ENCODE measurements at regions not wholly inside any gene's neighbourhood (a gene's known extent, or its start where the extent isn't known, plus 50 kb on each side); places are given as distances from the start of the nearest gene placed in this dataset.

- H3K27ac Mint-ChIP-seq = no peak overlapping the region
- H3K27ac ChIP-seq (ENCODE audit: low read depth, low read length) = no peak overlapping the region
- DNase-seq (no peak), ATAC-seq (no peak)
- peaks cover 0 to 12% (median 0%) of the 10 kb centered on the region in 11 donors for H3K9me3 Mint-ChIP-seq
- H3K36me3 ChIP-seq (ENCODE audit: control insufficient read depth in 2 of 3, insufficient read depth in 3 of 3, low read length in 3 of 3) = no peaks in the 10 kb centered on the region
- no peak overlapping the region for H3K4me3 Mint-ChIP-seq
- H3K4me3 ChIP-seq (ENCODE audit: low read length) = no peak overlapping the region
- no peaks in the 10 kb centered on the region for H3K4me1 Mint-ChIP-seq
- H3K36me3 Mint-ChIP-seq = no peaks in the 10 kb centered on the region
- peaks cover 0 to 4% (median 0%) of the 10 kb centered on the region in 5 donors for H3K27me3 Mint-ChIP-seq
- no peaks in the 10 kb centered on the region for H3K4me1 ChIP-seq (ENCODE audit: control insufficient read depth in 2 of 2, insufficient read depth in 2 of 2, low read length in 2 of 2)
- no peaks in the 10 kb centered on the region for H3K27me3 ChIP-seq (ENCODE audit: control insufficient read depth in 2 of 2, insufficient read depth in 2 of 2, low read length in 2 of 2)
- ChIA-PET POLR2A (no interaction called here), CTCF (no interaction called here)
- no peaks in the 10 kb centered on the region for H3K9me3 ChIP-seq (ENCODE audit: control insufficient read depth in 2 of 3, low read length in 3 of 3)
- intact Hi-C loops (cut with micrococcal nuclease) = no loop called here
Observed at GRCh38 chr1:73782901-73783300, 415.1 kb downstream of the LRRIQ3 start.

GRCh38 chr1:73781251-73781650 is 416.7 kb downstream of the LRRIQ3 start:
- H3K27ac Mint-ChIP-seq = no peak overlapping the region
- no peaks in the 10 kb centered on the region for H3K9me3 ChIP-seq (ENCODE audit: control insufficient read depth in 2 of 3, low read length in 3 of 3)
- CTCF ChIA-PET = no interaction called here
- no peaks in the 10 kb centered on the region for H3K4me1 Mint-ChIP-seq
- H3K36me3 ChIP-seq (ENCODE audit: control insufficient read depth in 2 of 3, insufficient read depth in 3 of 3, low read length in 3 of 3) = no peaks in the 10 kb centered on the region
- ATAC-seq (no peak), DNase-seq (no peak)
- no peak overlapping the region for H3K4me3 Mint-ChIP-seq
- H3K9me3 Mint-ChIP-seq = peaks cover 0 to 14% (median 0%) of the 10 kb centered on the region in 11 donors
- H3K27me3 Mint-ChIP-seq = peaks cover 0 to 4% (median 0%) of the 10 kb centered on the region in 5 donors
- H3K27me3 ChIP-seq (ENCODE audit: control insufficient read depth in 2 of 2, insufficient read depth in 2 of 2, low read length in 2 of 2) = no peaks in the 10 kb centered on the region
- POLR2A ChIA-PET = no interaction called here
- no peak overlapping the region for H3K4me3 ChIP-seq (ENCODE audit: low read length)
- no peaks in the 10 kb centered on the region for H3K4me1 ChIP-seq (ENCODE audit: control insufficient read depth in 2 of 2, insufficient read depth in 2 of 2, low read length in 2 of 2)
- intact Hi-C loops (cut with micrococcal nuclease) = no loop called here
- no peaks in the 10 kb centered on the region for H3K36me3 Mint-ChIP-seq
- no peak overlapping the region for H3K27ac ChIP-seq (ENCODE audit: low read depth, low read length)

- no peak overlapping the region for H3K4me3 Mint-ChIP-seq
- Histone ChIP-seq H3K9me3 (ENCODE audit: control insufficient read depth in 2 of 3, low read length in 3 of 3) (no peaks in the 10 kb centered on the region), H3K27me3 (ENCODE audit: control insufficient read depth in 2 of 2, insufficient read depth in 2 of 2, low read length in 2 of 2) (no peaks in the 10 kb centered on the region), H3K4me1 (ENCODE audit: control insufficient read depth in 2 of 2, insufficient read depth in 2 of 2, low read length in 2 of 2) (no peaks in the 10 kb centered on the region), H3K27ac (ENCODE audit: low read depth, low read length) (no peak overlapping the region), H3K36me3 (ENCODE audit: control insufficient read depth in 2 of 3, insufficient read depth in 3 of 3, low read length in 3 of 3) (no peaks in the 10 kb centered on the region), H3K4me3 (ENCODE audit: low read length) (no peak overlapping the region)
- ATAC-seq (no peak), DNase-seq (no peak)
- H3K27ac Mint-ChIP-seq = no peak overlapping the region
- H3K4me1 Mint-ChIP-seq = no peaks in the 10 kb centered on the region
- POLR2A ChIA-PET = no interaction called here
- H3K36me3 Mint-ChIP-seq = no peaks in the 10 kb centered on the region
- intact Hi-C loops (cut with micrococcal nuclease) = no loop called here
- CTCF ChIA-PET = no interaction called here
- peaks cover 0 to 17% (median 0%) of the 10 kb centered on the region in 11 donors for H3K9me3 Mint-ChIP-seq
- H3K27me3 Mint-ChIP-seq = no peaks in the 10 kb centered on the region
Observed at GRCh38 chr1:73778471-73778870, 419.5 kb downstream of the LRRIQ3 start.

- Mint-ChIP-seq H3K4me3 (no peak overlapping the region), H3K27ac (no peak overlapping the region), H3K36me3 (no peaks in the 10 kb centered on the region), H3K4me1 (no peaks in the 10 kb centered on the region), H3K27me3 (no peaks in the 10 kb centered on the region), H3K9me3 (peaks cover 0 to 12% (median 0%) of the 10 kb centered on the region in 11 donors)
- ChIA-PET CTCF (no interaction called here), POLR2A (no interaction called here)
- Histone ChIP-seq H3K27ac (ENCODE audit: low read depth, low read length) (no peak overlapping the region), H3K4me1 (ENCODE audit: control insufficient read depth in 2 of 2, insufficient read depth in 2 of 2, low read length in 2 of 2) (no peaks in the 10 kb centered on the region), H3K36me3 (ENCODE audit: control insufficient read depth in 2 of 3, insufficient read depth in 3 of 3, low read length in 3 of 3) (no peaks in the 10 kb centered on the region), H3K9me3 (ENCODE audit: control insufficient read depth in 2 of 3, low read length in 3 of 3) (no peaks in the 10 kb centered on the region), H3K4me3 (ENCODE audit: low read length) (no peak overlapping the region), H3K27me3 (ENCODE audit: control insufficient read depth in 2 of 2, insufficient read depth in 2 of 2, low read length in 2 of 2) (no peaks in the 10 kb centered on the region)
- intact Hi-C loops (cut with micrococcal nuclease) = no loop called here
- ATAC-seq (no peak), DNase-seq (no peak)
Observed at GRCh38 chr1:73775896-73776295, 422.1 kb downstream of the LRRIQ3 start.

GRCh38 chr1:73772941-73773340 is 425.0 kb downstream of the LRRIQ3 start:
- H3K4me3 ChIP-seq (ENCODE audit: low read length) = no peak overlapping the region
- H3K36me3 ChIP-seq (ENCODE audit: control insufficient read depth in 2 of 3, insufficient read depth in 3 of 3, low read length in 3 of 3) = no peaks in the 10 kb centered on the region
- H3K4me1 Mint-ChIP-seq = no peaks in the 10 kb centered on the region
- ChIA-PET POLR2A (no interaction called here), CTCF (no interaction called here)
- H3K9me3 ChIP-seq (ENCODE audit: control insufficient read depth in 2 of 3, low read length in 3 of 3) = no peaks in the 10 kb centered on the region
- H3K27me3 Mint-ChIP-seq = no peaks in the 10 kb centered on the region
- DNase-seq (no peak), ATAC-seq (no peak)
- H3K27ac Mint-ChIP-seq = no peak overlapping the region
- H3K4me1 ChIP-seq (ENCODE audit: control insufficient read depth in 2 of 2, insufficient read depth in 2 of 2, low read length in 2 of 2) = no peaks in the 10 kb centered on the region
- peaks cover 0 to 14% (median 0%) of the 10 kb centered on the region in 11 donors for H3K9me3 Mint-ChIP-seq
- intact Hi-C loops (cut with micrococcal nuclease) = no loop called here
- no peak overlapping the region for H3K4me3 Mint-ChIP-seq
- H3K27ac ChIP-seq (ENCODE audit: low read depth, low read length) = no peak overlapping the region
- H3K36me3 Mint-ChIP-seq = no peaks in the 10 kb centered on the region
- H3K27me3 ChIP-seq (ENCODE audit: control insufficient read depth in 2 of 2, insufficient read depth in 2 of 2, low read length in 2 of 2) = no peaks in the 10 kb centered on the region

GRCh38 chr1:73771396-73771795 is 426.6 kb downstream of the LRRIQ3 start:
- no peak overlapping the region for H3K4me3 Mint-ChIP-seq
- no peaks in the 10 kb centered on the region for H3K27me3 Mint-ChIP-seq
- no peak overlapping the region for H3K27ac Mint-ChIP-seq
- no peaks in the 10 kb centered on the region for H3K27me3 ChIP-seq (ENCODE audit: control insufficient read depth in 2 of 2, insufficient read depth in 2 of 2, low read length in 2 of 2)
- ATAC-seq (no peak), DNase-seq (no peak)
- peaks cover 0 to 14% (median 0%) of the 10 kb centered on the region in 11 donors for H3K9me3 Mint-ChIP-seq
- POLR2A ChIA-PET = no interaction called here
- no peaks in the 10 kb centered on the region for H3K36me3 ChIP-seq (ENCODE audit: control insufficient read depth in 2 of 3, insufficient read depth in 3 of 3, low read length in 3 of 3)
- intact Hi-C loops (cut with micrococcal nuclease) = no loop called here
- no peak overlapping the region for H3K4me3 ChIP-seq (ENCODE audit: low read length)
- H3K4me1 ChIP-seq (ENCODE audit: control insufficient read depth in 2 of 2, insufficient read depth in 2 of 2, low read length in 2 of 2) = no peaks in the 10 kb centered on the region
- no peak overlapping the region for H3K27ac ChIP-seq (ENCODE audit: low read depth, low read length)
- H3K9me3 ChIP-seq (ENCODE audit: control insufficient read depth in 2 of 3, low read length in 3 of 3) = no peaks in the 10 kb centered on the region
- H3K36me3 Mint-ChIP-seq = no peaks in the 10 kb centered on the region
- H3K4me1 Mint-ChIP-seq = no peaks in the 10 kb centered on the region
- CTCF ChIA-PET = no interaction called here

GRCh38 chr1:73770109-73770905 is 427.7 kb downstream of the LRRIQ3 start:
- no peaks in the 10 kb centered on the region for H3K36me3 ChIP-seq (ENCODE audit: control insufficient read depth in 2 of 3, insufficient read depth in 3 of 3, low read length in 3 of 3)
- no peak for DNase-seq
- H3K4me3 ChIP-seq (ENCODE audit: low read length) = no peak overlapping the region
- Mint-ChIP-seq H3K4me3 (no peak overlapping the region), H3K27ac (no peak overlapping the region), H3K4me1 (no peaks in the 10 kb centered on the region), H3K36me3 (no peaks in the 10 kb centered on the region), H3K9me3 (peaks cover 0 to 10% (median 0%) of the 10 kb centered on the region in 11 donors), H3K27me3 (no peaks in the 10 kb centered on the region)
- H3K9me3 ChIP-seq (ENCODE audit: control insufficient read depth in 2 of 3, low read length in 3 of 3) = no peaks in the 10 kb centered on the region
- ChIA-PET POLR2A (no interaction called here), CTCF (no interaction called here)
- no peaks in the 10 kb centered on the region for H3K27me3 ChIP-seq (ENCODE audit: control insufficient read depth in 2 of 2, insufficient read depth in 2 of 2, low read length in 2 of 2)
- no peaks in the 10 kb centered on the region for H3K4me1 ChIP-seq (ENCODE audit: control insufficient read depth in 2 of 2, insufficient read depth in 2 of 2, low read length in 2 of 2)
- intact Hi-C loops (cut with micrococcal nuclease) = no loop called here
- no peak overlapping the region for H3K27ac ChIP-seq (ENCODE audit: low read depth, low read length)
- ATAC-seq = no peak
